Uterus (tissue), 3 donors: ENCODE measurements at regions not wholly inside any gene's neighbourhood (a gene's known extent, or its start where the extent isn't known, plus 50 kb on each side); places are given as distances from the start of the nearest gene placed in this dataset.
"Not testable (repeated sequence)": the region's sequence is repeated elsewhere in the genome, so short reads cannot be mapped to it uniquely, and the experiment has no call there.

Experiments used
- DNase-seq, 2 donors: peaks; one replicate each; pipeline ENCODE4 v3.0.0-alpha.2; 2019 to 2020
- H3K27ac ChIP-seq, 2 donors: fragments of 200-600 bp; sonication (generic); 1 replicate in 1 of 2; 2 replicates in 1 of 2; pipeline ENCODE4 v1.5.1; 2016 to 2018
- H3K27me3 ChIP-seq, 2 donors: fragments of 200-600 bp; sonication (generic); one replicate each; pipeline ENCODE4 v1.5.1; 2018 to 2019; ENCODE audit warnings: control low read depth in 1 of 2
- H3K36me3 ChIP-seq, 2 donors: fragments of 200-600 bp; sonication (generic); one replicate each; pipeline ENCODE4 v1.5.1; 2019; ENCODE audit warnings: control low read depth in 1 of 2
- H3K4me1 ChIP-seq, 2 donors: fragments of 200-600 bp; sonication (generic); one replicate each; pipeline ENCODE4 v1.5.1; 2018 to 2019; ENCODE audit warnings: control low read depth in 1 of 2
- H3K4me3 ChIP-seq, 2 donors: fragments of 200-600 bp; sonication (generic); 1 replicate in 1 of 2; 2 replicates in 1 of 2; pipeline ENCODE4 v1.5.1; 2018 to 2019; ENCODE audit warnings: mild to moderate bottlenecking in 1 of 2
- H3K9me3 ChIP-seq, 2 donors: fragments of 200-600 bp; sonication (generic); one replicate each; pipeline ENCODE4 v1.5.1; 2019; ENCODE audit warnings: control low read depth in 1 of 2
- POLR2A ChIP-seq, 2 donors: fragments of 450-650 bp; IDR thresholded peaks; one replicate each; pipeline ENCODE4 v1.6.1; 2016; ENCODE audit warnings: antibody characterized with exemption in 2 of 2, mild to moderate bottlenecking in 1 of 2, moderate library complexity in 1 of 2
- intact Hi-C: fragments of 100-400 bp; cut with DNase I; formaldehyde crosslinking; loops from one replicate; pipeline ENCODE4 v1.15.1; 2023; ENCODE audit warnings: low total_unique reads
- TF ChIP-seq, protein P1 (sequence below), 4 experiments: fragments of 200-600 bp in 2 of 4; fragments of 450-650 bp in 2 of 4; sonication (generic) in 2 of 4; IDR thresholded peaks; one replicate each; pipeline ENCODE4 v1.5.1; 2016 to 2019; ENCODE audit warnings: antibody characterized with exemption in 4 of 4, mild to moderate bottlenecking in 2 of 4, moderate library complexity in 1 of 4
- donor health status: DM: yes; HTN: yes; CAD: no.

DNA sequence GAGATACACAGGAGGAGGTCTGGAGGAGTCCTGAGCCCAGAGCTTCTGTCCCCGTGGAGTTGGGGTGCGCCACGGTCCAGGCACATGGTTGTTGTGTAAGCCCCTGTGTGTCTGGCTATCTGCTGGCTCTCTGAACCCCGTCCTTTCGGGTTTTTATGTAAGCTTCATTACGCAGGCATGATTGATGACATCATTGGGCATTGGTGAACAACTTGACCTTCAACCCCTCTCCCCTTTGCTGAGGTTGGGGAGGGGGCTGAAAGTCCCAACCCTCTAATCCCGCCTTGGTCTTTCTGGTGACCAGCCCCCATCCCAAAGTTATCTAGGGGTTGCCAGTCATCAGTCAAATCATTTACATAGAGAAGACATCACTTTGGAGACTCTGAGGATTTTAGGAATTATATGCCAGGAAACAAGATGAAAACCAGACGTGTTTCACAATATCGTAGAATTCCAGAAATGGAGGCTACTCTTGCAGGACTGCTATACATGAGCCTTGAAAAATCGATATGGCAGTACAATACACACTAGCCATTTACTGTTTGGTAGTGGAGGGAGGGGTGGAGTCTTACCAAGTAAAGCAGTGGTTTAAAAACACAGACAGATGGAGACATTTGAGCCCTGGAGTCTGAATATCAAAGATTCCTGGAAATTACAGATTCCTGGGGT is 69.8 kb upstream of the SCAF4 start:
- no peak for DNase-seq
- Histone ChIP-seq H3K9me3 (no peaks in the 10 kb centered on the region), H3K27me3 (no peaks in the 10 kb centered on the region), H3K4me3 (no peak overlapping the region), H3K36me3 (no peaks in the 10 kb centered on the region), H3K27ac (no peak overlapping the region), H3K4me1 (no peaks in the 10 kb centered on the region)
- intact Hi-C loops, result no loop called here
- TF ChIP-seq, protein P1, sequence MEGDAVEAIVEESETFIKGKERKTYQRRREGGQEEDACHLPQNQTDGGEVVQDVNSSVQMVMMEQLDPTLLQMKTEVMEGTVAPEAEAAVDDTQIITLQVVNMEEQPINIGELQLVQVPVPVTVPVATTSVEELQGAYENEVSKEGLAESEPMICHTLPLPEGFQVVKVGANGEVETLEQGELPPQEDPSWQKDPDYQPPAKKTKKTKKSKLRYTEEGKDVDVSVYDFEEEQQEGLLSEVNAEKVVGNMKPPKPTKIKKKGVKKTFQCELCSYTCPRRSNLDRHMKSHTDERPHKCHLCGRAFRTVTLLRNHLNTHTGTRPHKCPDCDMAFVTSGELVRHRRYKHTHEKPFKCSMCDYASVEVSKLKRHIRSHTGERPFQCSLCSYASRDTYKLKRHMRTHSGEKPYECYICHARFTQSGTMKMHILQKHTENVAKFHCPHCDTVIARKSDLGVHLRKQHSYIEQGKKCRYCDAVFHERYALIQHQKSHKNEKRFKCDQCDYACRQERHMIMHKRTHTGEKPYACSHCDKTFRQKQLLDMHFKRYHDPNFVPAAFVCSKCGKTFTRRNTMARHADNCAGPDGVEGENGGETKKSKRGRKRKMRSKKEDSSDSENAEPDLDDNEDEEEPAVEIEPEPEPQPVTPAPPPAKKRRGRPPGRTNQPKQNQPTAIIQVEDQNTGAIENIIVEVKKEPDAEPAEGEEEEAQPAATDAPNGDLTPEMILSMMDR (IDR thresholded peaks at IDR 0.05), result no peak
- no peak for TF ChIP-seq POLR2A (IDR thresholded peaks at IDR 0.05)

DNA sequence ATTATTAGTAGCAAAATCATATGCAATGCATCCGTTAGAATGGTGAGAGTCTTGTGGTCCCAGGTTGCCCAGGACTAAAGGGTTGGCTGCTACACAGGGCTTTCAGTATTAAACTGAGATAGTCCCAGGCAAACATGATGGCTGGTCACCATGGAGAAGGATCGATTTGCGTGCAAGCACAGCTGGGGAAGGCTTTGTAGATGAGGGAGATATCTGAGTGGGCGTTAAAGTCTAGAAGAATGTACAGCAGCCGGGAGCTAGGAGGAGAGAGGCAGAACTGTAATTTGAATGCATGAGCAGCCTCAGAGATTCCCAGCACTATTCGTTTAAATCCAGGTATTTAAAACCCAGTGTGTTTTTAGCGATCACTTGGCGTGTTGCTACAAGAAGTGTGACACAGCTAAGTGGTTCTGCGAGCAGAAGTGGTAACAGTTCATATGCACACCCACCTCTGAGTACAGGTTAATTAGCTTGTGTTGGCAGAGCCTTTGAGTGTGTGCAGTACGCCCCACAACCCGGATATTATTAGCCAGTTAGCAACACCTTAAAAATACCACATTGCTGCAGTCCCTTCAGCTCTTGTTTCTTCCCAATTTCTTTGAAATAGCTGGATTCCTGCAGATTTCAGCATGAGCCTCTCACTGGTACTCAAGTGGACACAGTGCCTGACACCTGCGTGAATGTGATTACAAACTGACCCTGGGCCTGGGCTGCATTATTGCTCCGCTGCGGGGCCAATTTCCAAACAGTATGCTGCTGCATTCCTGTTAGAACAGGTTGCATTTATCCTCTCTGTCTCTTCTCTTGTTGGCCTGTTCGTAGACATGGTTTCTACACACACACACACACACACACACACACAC is 67.2 kb upstream of the SCAF4 start:
- Histone ChIP-seq H3K36me3 (no peaks in the 10 kb centered on the region), H3K27ac (no peak overlapping the region), H3K27me3 (no peaks in the 10 kb centered on the region), H3K4me3 (no peak overlapping the region), H3K9me3 (no peaks in the 10 kb centered on the region), H3K4me1 (no peaks in the 10 kb centered on the region)
- DNase-seq, result no peak
- TF ChIP-seq POLR2A (IDR thresholded peaks at IDR 0.05), result no peak
- TF ChIP-seq, protein P1 (IDR thresholded peaks at IDR 0.05), result no peak
- intact Hi-C loops, result no loop called here

DNA sequence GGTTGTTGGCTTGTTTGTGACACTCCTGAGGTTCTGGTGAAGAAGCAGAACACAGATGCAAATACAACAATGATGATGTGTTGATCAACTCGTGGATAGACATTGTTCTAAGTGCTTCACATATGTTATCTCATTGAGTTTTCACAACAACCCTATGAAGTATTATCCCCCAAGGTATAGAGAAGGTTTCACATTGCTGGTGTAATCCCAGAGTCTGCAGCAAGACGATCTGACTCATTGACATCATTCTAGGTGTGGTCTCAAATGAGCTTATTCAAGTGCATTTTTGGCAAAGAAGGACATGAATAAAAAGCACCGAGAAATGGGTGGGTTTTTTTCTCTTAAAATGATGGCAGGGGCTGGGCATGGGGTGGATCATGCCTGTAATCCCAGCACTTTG is 64.1 kb upstream of the SCAF4 start:
- DNase-seq, result no peak
- Histone ChIP-seq H3K9me3 (no peaks in the 10 kb centered on the region), H3K4me3 (no peak overlapping the region), H3K36me3 (no peaks in the 10 kb centered on the region), H3K27ac (no peak overlapping the region), H3K27me3 (no peaks in the 10 kb centered on the region), H3K4me1 (no peaks in the 10 kb centered on the region)
- intact Hi-C loops, result no loop called here
- TF ChIP-seq, protein P1 (IDR thresholded peaks at IDR 0.05), result no peak
- TF ChIP-seq POLR2A (IDR thresholded peaks at IDR 0.05), result no peak

DNA sequence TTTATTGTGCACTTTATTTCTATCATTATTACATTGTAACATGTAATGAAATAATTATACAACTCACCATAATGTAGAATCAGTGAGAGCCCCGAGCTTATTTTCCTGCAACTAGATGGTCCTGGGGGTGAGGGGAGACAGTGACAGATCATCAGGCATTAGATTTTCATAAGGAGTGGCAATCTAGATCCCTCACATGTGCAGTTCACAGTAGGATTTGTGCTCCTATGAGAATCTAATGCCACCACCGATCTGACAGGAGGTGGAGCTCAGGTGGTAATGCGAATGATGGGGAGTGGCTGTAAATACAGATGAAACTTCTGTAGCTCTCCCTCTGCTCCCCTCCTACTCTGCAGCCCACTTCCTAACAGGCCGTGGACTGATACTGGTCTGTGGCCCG is 58.5 kb upstream of the SCAF4 start:
- H3K36me3 ChIP-seq, H3K27me3 ChIP-seq, DNase-seq, H3K27ac ChIP-seq, H3K4me1 ChIP-seq, H3K9me3 ChIP-seq, intact Hi-C loops, H3K4me3 ChIP-seq: not testable (repeated sequence)

DNA sequence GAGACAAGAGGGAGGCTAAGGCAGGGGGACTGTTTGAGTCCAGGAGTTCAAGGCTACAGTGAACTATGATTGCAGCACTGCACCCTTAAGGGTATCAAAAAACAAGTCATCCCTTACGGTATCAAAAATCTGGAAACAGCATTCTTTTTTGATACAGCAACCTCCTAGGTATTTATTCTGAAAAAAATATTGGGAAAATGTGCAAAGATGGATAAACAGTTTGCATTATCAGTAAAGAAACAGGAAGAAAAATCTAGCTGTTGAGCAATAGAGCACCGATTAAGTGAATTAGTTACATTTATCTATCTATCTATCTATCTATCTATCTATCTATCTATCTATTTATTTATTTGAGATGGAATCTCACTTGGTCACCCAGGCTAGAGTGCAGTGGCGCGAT is 56.7 kb upstream of the SCAF4 start:
- H3K4me3 ChIP-seq, result no peak overlapping the region
- intact Hi-C loops, result no loop called here

DNA sequence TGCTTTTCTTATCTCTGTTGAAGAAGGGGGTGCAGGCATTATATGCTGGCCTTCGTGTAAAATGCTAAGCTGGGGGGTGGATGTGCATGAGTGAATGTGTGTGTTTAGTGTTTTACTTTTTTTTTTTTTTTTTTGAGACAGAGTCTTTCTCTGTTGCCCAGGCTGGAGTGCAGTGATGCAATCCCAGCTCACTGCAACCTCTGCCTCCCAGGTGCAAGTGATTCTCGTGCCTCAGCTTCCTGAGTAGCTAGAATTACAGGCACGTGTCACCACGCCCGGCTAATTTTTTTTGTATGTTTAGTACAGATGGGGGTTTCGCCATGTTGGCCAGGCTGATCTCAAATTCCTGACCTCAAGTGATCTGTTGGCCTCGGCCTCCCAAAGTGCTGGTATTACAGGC is 55.8 kb upstream of the SCAF4 start:
- H3K36me3 ChIP-seq, H3K4me3 ChIP-seq, intact Hi-C loops, H3K27me3 ChIP-seq, DNase-seq, H3K9me3 ChIP-seq, H3K27ac ChIP-seq, H3K4me1 ChIP-seq: not testable (repeated sequence)

More for the DNA sequence above, 56.7 kb upstream of the SCAF4 start:
- Histone ChIP-seq H3K27ac (no peak overlapping the region), H3K9me3 (no peaks in the 10 kb centered on the region), H3K27me3 (no peaks in the 10 kb centered on the region), H3K4me1 (no peaks in the 10 kb centered on the region), H3K36me3 (no peaks in the 10 kb centered on the region)
- no peak for DNase-seq
- TF ChIP-seq POLR2A (IDR thresholded peaks at IDR 0.05), result no peak
- TF ChIP-seq, protein P1 (IDR thresholded peaks at IDR 0.05), result no peak
